H1 (cell line): ENCODE measurements at regions not wholly inside any gene's neighbourhood (a gene's known extent, or its start where the extent isn't known, plus 50 kb on each side); places are given as distances from the start of the nearest gene placed in this dataset.

Experiments used
- CTCF ChIA-PET: fragments of 300-600 bp; sonication (Branson Sonifier 250); formaldehyde crosslinking; loops from one replicate; lab custom pipeline; 2021; ENCODE audit not compliant: partially characterized antibody; lab: Charles Lee
- POLR2A ChIA-PET: fragments of 300-600 bp; sonication (Branson Sonifier 250); formaldehyde crosslinking; loops from one replicate; lab custom pipeline; 2021; ENCODE audit warnings: inconsistent platforms; ENCODE audit not compliant: partially characterized antibody; lab: Charles Lee
- DNase-seq, 2 experiments: peaks; one replicate each; pipeline versions ENCODE4 v3.0.0 to v3.0.0-alpha.2; 2010 to 2022; ENCODE audit warnings: low spot score in 2 of 2, low read depth in 1 of 2, mixed read lengths in 1 of 2
- FAIRE-seq: peaks from 2 replicates; lab custom pipeline; 2011; peaks lifted over from hg19 to GRCh38; lab: Jason Lieb, UNC
- H2AFZ ChIP-seq: 2 replicates; pipeline ENCODE4 v1.8.1; 2012; ENCODE audit warnings: low read length, inconsistent platforms
- H2AK5ac ChIP-seq: 2 replicates; pipeline ENCODE4 v1.6.1; 2013; ENCODE audit warnings: low read depth, low read length
- H2BK120ac ChIP-seq: replicated peaks from 2 replicates; pipeline ENCODE3; 2013; ENCODE audit warnings: low read depth, low read length, inconsistent platforms
- H2BK12ac ChIP-seq: 2 replicates; pipeline ENCODE4 v1.6.1; 2013; ENCODE audit warnings: low read depth, low read length
- H2BK15ac ChIP-seq: 2 replicates; pipeline ENCODE4 v1.6.1; 2013; ENCODE audit warnings: low read length
- H2BK20ac ChIP-seq: 2 replicates; pipeline ENCODE4 v1.6.1; 2013; ENCODE audit warnings: low read length
- H2BK5ac ChIP-seq: 2 replicates; pipeline ENCODE4 v1.6.1; 2013; ENCODE audit warnings: low read depth, low read length
- H3K14ac ChIP-seq: 2 replicates; pipeline ENCODE4 v1.6.1; 2013; ENCODE audit warnings: inconsistent platforms; ENCODE audit not compliant: insufficient read length
- H3K18ac ChIP-seq: 2 replicates; pipeline ENCODE4 v1.6.1; 2013; ENCODE audit warnings: low read length; ENCODE audit errors: extremely low read depth
- H3K23ac ChIP-seq: 2 replicates; pipeline ENCODE4 v1.6.1; 2013; ENCODE audit warnings: inconsistent platforms; ENCODE audit not compliant: insufficient read length
- H3K23me2 ChIP-seq: 2 replicates; pipeline ENCODE4 v1.6.1; 2013; ENCODE audit warnings: low read depth, low read length
- H3K27ac ChIP-seq: 2 replicates; pipeline ENCODE4 v1.6.1; 2011; ENCODE audit warnings: low read depth, low read length, inconsistent platforms
- H3K27me3 ChIP-seq, 4 experiments: replicated peaks in 1 of 4; 1 replicate in 1 of 4; 2 replicates in 3 of 4; pipeline versions ENCODE4 v1.6.1 to v1.8.1; 2011 to 2013; ENCODE audit warnings: low read length in 3 of 4, mild to moderate bottlenecking in 3 of 4, inconsistent platforms in 2 of 4, mixed read lengths in 2 of 4, moderate library complexity in 1 of 4; ENCODE audit not compliant: control insufficient read depth in 3 of 4, insufficient read depth in 3 of 4; ENCODE audit errors: extremely low read depth in 1 of 4
- H3K36me3 ChIP-seq, 4 experiments: 2 replicates each; pipeline versions ENCODE4 v1.6.1 to v1.8.1; 2011 to 2013; ENCODE audit warnings: mild to moderate bottlenecking in 4 of 4, low read length in 3 of 4, moderate library complexity in 2 of 4, control low read depth in 1 of 4, inconsistent platforms in 1 of 4; ENCODE audit not compliant: insufficient read depth in 4 of 4, control insufficient read depth in 2 of 4
- H3K4ac ChIP-seq: replicated peaks from 2 replicates; pipeline ENCODE3; 2013; ENCODE audit warnings: low read length, low read depth, mixed read lengths, inconsistent platforms; ENCODE audit not compliant: insufficient read length
- H3K4me1 ChIP-seq, 4 experiments: replicated peaks in 1 of 4; 1 replicate in 1 of 4; 2 replicates in 3 of 4; pipeline versions ENCODE4 v1.6.1 to v1.8.1; 2011 to 2013; ENCODE audit warnings: low read length in 3 of 4, inconsistent platforms in 2 of 4, mixed read lengths in 1 of 4; ENCODE audit not compliant: insufficient read depth in 4 of 4, control insufficient read depth in 3 of 4
- H3K4me2 ChIP-seq, 2 experiments: 2 replicates each; pipeline versions ENCODE4 v1.6.1 to v1.8.1; 2011 to 2013; ENCODE audit warnings: low read depth in 2 of 2, low read length in 2 of 2, control low read depth in 1 of 2, inconsistent platforms in 1 of 2, mild to moderate bottlenecking in 1 of 2; ENCODE audit not compliant: insufficient read depth in 1 of 2
- H3K4me3 ChIP-seq, 4 experiments: fragments of 200-600, 300-600 bp in 1 of 4; sonication (generic), shearing (Covaris generic), sonication (Bioruptor Twin) in 1 of 4; 2 replicates each; pipeline versions ENCODE4 v1.5.1 to v1.8.1; 2011 to 2016; ENCODE audit warnings: low read length in 4 of 4, low read depth in 3 of 4, control low read depth in 2 of 4, inconsistent platforms in 2 of 4, mild to moderate bottlenecking in 2 of 4, mixed read lengths in 1 of 4, moderate library complexity in 1 of 4; ENCODE audit not compliant: insufficient read depth in 2 of 4; ENCODE audit errors: extremely low read depth in 1 of 4
- H3K56ac ChIP-seq: replicated peaks from 2 replicates; pipeline ENCODE3; 2013; ENCODE audit warnings: low read depth, mild to moderate bottlenecking, mixed read lengths, low read length, inconsistent platforms; ENCODE audit not compliant: insufficient read length
- H3K79me1 ChIP-seq: 2 replicates; pipeline ENCODE4 v1.6.1; 2013; ENCODE audit warnings: low read depth, low read length, control low read depth
- H3K79me2 ChIP-seq, 2 experiments: 2 replicates each; pipeline versions ENCODE4 v1.6.1 to v1.8.1; 2012 to 2013; ENCODE audit warnings: low read length in 2 of 2, mild to moderate bottlenecking in 2 of 2, inconsistent platforms in 1 of 2; ENCODE audit not compliant: insufficient read depth in 2 of 2, control insufficient read depth in 1 of 2
- H3K9ac ChIP-seq, 4 experiments: replicated peaks in 1 of 4; 1 replicate in 1 of 4; 2 replicates in 3 of 4; pipeline versions ENCODE4 v1.6.1 to v1.8.1; 2011 to 2013; ENCODE audit warnings: low read depth in 3 of 4, low read length in 3 of 4, control low read depth in 2 of 4, mild to moderate bottlenecking in 2 of 4, moderate library complexity in 2 of 4, inconsistent platforms in 1 of 4; ENCODE audit errors: extremely low read depth in 1 of 4
- H3K9me3 ChIP-seq, 2 experiments: 2 replicates each; pipeline versions ENCODE4 v1.6.1 to v1.8.1; 2012 to 2013; ENCODE audit warnings: mild to moderate bottlenecking in 2 of 2, moderate library complexity in 2 of 2, control low read depth in 1 of 2, inconsistent platforms in 1 of 2, low read depth in 1 of 2, low read length in 1 of 2, mixed read lengths in 1 of 2; ENCODE audit not compliant: insufficient read depth in 2 of 2
- H4K20me1 ChIP-seq, 2 experiments: replicated peaks in 1 of 2; 2 replicates each; pipeline versions ENCODE3 to v1.8.1; 2011 to 2013; ENCODE audit warnings: inconsistent platforms in 2 of 2, low read length in 2 of 2, mild to moderate bottlenecking in 1 of 2; ENCODE audit not compliant: insufficient read depth in 2 of 2, control insufficient read depth in 1 of 2
- H4K5ac ChIP-seq: 2 replicates; pipeline ENCODE4 v1.6.1; 2013; ENCODE audit warnings: low read length, low read depth, mixed read lengths, inconsistent platforms; ENCODE audit not compliant: insufficient read length
- H4K8ac ChIP-seq: 2 replicates; pipeline ENCODE4 v1.8.0; 2013; ENCODE audit warnings: mild to moderate bottlenecking, moderate library complexity, low read length, inconsistent platforms; ENCODE audit not compliant: insufficient read depth; ENCODE audit errors: extremely low read depth
- H4K91ac ChIP-seq: replicated peaks from 2 replicates; pipeline ENCODE3; 2013; ENCODE audit warnings: low read length, mixed read lengths, inconsistent platforms; ENCODE audit not compliant: insufficient read length
- BRCA1 ChIP-seq: IDR thresholded peaks from 2 replicates; pipeline ENCODE4 v1.6.1; 2012; ENCODE audit warnings: low read depth, low read length, improper control_type of control experiment
- CTCF ChIP-seq, 3 experiments: IDR thresholded peaks; 1 replicate in 2 of 3; 2 replicates in 1 of 3; pipeline versions ENCODE4 v1.5.1 to v1.6.1; 2011; ENCODE audit warnings: low read length in 3 of 3, mild to moderate bottlenecking in 3 of 3, inconsistent platforms in 2 of 3, low read depth in 1 of 3, moderate library complexity in 1 of 3; ENCODE audit not compliant: insufficient read depth in 1 of 3; ENCODE audit errors: control extremely low read depth in 1 of 3
- EGR1 ChIP-seq: IDR thresholded peaks from 2 replicates; pipeline ENCODE4 v1.6.1; 2011; ENCODE audit warnings: low read depth, low read length, borderline replicate concordance
- JUND ChIP-seq: IDR thresholded peaks from 2 replicates; pipeline ENCODE4 v1.6.1; 2011; ENCODE audit warnings: mild to moderate bottlenecking, improper control_type of control experiment, low read length
- KDM1A ChIP-seq: fragments of 200-600, 300-600 bp; sonication (generic); IDR thresholded peaks from 2 replicates; pipeline ENCODE4 v1.7.1; 2016; ENCODE audit warnings: mild to moderate bottlenecking, low read length, borderline replicate concordance
- KDM5A ChIP-seq: fragments of 200-600 bp; IDR thresholded peaks from 2 replicates; pipeline ENCODE4 v1.7.1; 2012; ENCODE audit warnings: mild to moderate bottlenecking, low read length, inconsistent platforms, mixed read lengths
- SAP30 ChIP-seq: fragments of 300-600 bp; sonication (generic); IDR thresholded peaks from 2 replicates; pipeline ENCODE4 v1.7.1; 2012; ENCODE audit warnings: low read length, moderate library complexity, mild to moderate bottlenecking, inconsistent platforms; ENCODE audit not compliant: insufficient read depth, insufficient replicate concordance
- SIX5 ChIP-seq: IDR thresholded peaks from 2 replicates; pipeline ENCODE4 v1.6.1; 2011; ENCODE audit warnings: mild to moderate bottlenecking, low read depth, low read length
- TCF12 ChIP-seq: IDR thresholded peaks from 2 replicates; pipeline ENCODE4 v1.6.1; 2011; ENCODE audit warnings: low read depth, mild to moderate bottlenecking, low read length
- WGBS, 2 experiments: shearing (Covaris generic) in 1 of 2; methylation state at CpG; one replicate each; pipeline versions ENCODE4 v1.1.6 to v1.1.7; 2013 to 2015; ENCODE audit warnings: low lambda C conversion rate in 2 of 2, mixed read lengths in 2 of 2, inconsistent platforms in 1 of 2, low coverage in 1 of 2, missing lambda C conversion rate in 1 of 2; ENCODE audit not compliant: insufficient replicate concordance in 2 of 2, insufficient coverage in 1 of 2, insufficient read length in 1 of 2; ENCODE audit errors: extremely low coverage in 1 of 2, missing lambda C conversion rate in 1 of 2; 5-methylcytosine and 5-hydroxymethylcytosine counted together
- TF ChIP-seq, protein P1 (sequence below): IDR thresholded peaks from 2 replicates; pipeline ENCODE4 v1.6.1; 2011; ENCODE audit warnings: low read depth, mild to moderate bottlenecking, low read length; ENCODE audit not compliant: insufficient read depth
- TF ChIP-seq, protein P2 (sequence below): IDR thresholded peaks from 2 replicates; pipeline ENCODE4 v1.6.1; 2012; ENCODE audit warnings: inconsistent platforms

- no peak overlapping the region for H2BK12ac ChIP-seq
- no peak overlapping the region for H2AFZ ChIP-seq
- H3K27ac ChIP-seq: no peak overlapping the region
- no peak overlapping the region for H2BK20ac ChIP-seq
- no peaks in the 10 kb centered on the region for H3K9me3 ChIP-seq
- no peak overlapping the region for H3K4me3 ChIP-seq
- no peak overlapping the region for H3K4me2 ChIP-seq
- no peak overlapping the region for H3K9ac ChIP-seq
- FAIRE-seq (no peak), DNase-seq (no peak)
- no peak overlapping the region for H4K8ac ChIP-seq
- H4K91ac ChIP-seq: no peak overlapping the region
- H3K36me3 ChIP-seq: no peaks in the 10 kb centered on the region
- no peaks in the 10 kb centered on the region; a peak in 1 of 7 replicates for H3K27me3 ChIP-seq
- no peak overlapping the region for H4K5ac ChIP-seq
- ChIA-PET POLR2A (no interaction called here), CTCF (interaction anchor here (0.8 kb wide), 1 partner anchor 9 kb away, joined by 3 read pairs; no protein-coding TSS in a partner anchor)
- no peak overlapping the region for H2BK15ac ChIP-seq
- H2BK5ac ChIP-seq: no peak overlapping the region
- no peak overlapping the region for H2AK5ac ChIP-seq
- no peaks in the 10 kb centered on the region for H3K79me2 ChIP-seq
- no peaks in the 10 kb centered on the region for H4K20me1 ChIP-seq
- H3K56ac ChIP-seq: no peak overlapping the region
- H3K79me1 ChIP-seq: no peaks in the 10 kb centered on the region
- H3K4ac ChIP-seq: no peak overlapping the region
- no peak overlapping the region for H2BK120ac ChIP-seq
- H3K14ac ChIP-seq: no peak overlapping the region
- H3K4me1 ChIP-seq: no peaks in the 10 kb centered on the region; a peak in 1 of 7 replicates
- H3K23me2 ChIP-seq: no peaks in the 10 kb centered on the region
- H3K23ac ChIP-seq: no peak overlapping the region
- WGBS, 2 experiments: 85% methylated on average over 4 of the region's 4 CpGs; no CpG with 5 or more reads in 1 of the 2 experiments
- H3K18ac ChIP-seq: no peak overlapping the region
- TF ChIP-seq EGR1: no peak
- TF ChIP-seq SAP30: no peak
- TF ChIP-seq KDM1A: no peak
- no peak for TF ChIP-seq TCF12
- TF ChIP-seq KDM5A: no peak
- TF ChIP-seq SIX5: no peak
- no peak for TF ChIP-seq BRCA1
- no peak for TF ChIP-seq CTCF (IDR thresholded peaks at IDR 0.05; ENCODE audit: control extremely low read depth in 1 of 3, insufficient read depth in 1 of 3, low read depth in 1 of 3, low read length in 3 of 3)
- TF ChIP-seq, protein P1, sequence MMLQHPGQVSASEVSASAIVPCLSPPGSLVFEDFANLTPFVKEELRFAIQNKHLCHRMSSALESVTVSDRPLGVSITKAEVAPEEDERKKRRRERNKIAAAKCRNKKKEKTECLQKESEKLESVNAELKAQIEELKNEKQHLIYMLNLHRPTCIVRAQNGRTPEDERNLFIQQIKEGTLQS: no peak
- TF ChIP-seq JUND: no peak
- TF ChIP-seq, protein P2, sequence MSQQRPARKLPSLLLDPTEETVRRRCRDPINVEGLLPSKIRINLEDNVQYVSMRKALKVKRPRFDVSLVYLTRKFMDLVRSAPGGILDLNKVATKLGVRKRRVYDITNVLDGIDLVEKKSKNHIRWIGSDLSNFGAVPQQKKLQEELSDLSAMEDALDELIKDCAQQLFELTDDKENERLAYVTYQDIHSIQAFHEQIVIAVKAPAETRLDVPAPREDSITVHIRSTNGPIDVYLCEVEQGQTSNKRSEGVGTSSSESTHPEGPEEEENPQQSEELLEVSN: no peak
Observed at GRCh38 chr2:17259613-17260012, 258.6 kb downstream of the RAD51AP2 start.
